Lung (tissue), 11 donors: ENCODE measurements at regions not wholly inside any gene's neighbourhood (a gene's known extent, or its start where the extent isn't known, plus 50 kb on each side); places are given as distances from the start of the nearest gene placed in this dataset.

Source experiments
- ATAC-seq: fragments of 200-7000 bp; cut with Tn5 transposase; one replicate; pipeline ENCODE4 v1.9.1; 2020; ENCODE audit warnings: moderate number of reproducible peaks; ENCODE audit not compliant: insufficient read depth, low FRiP score
- DNase-seq, 3 donors: peaks; one replicate each; pipeline ENCODE4 v3.0.0-alpha.2; 2013 to 2017
- H3K27ac ChIP-seq, 2 donors: one replicate each; pipeline ENCODE4 v1.5.1; 2013; ENCODE audit warnings: mild to moderate bottlenecking in 2 of 2, moderate library complexity in 2 of 2, control low read depth in 1 of 2, inconsistent platforms in 1 of 2, low read depth in 1 of 2, low read length in 1 of 2
- H3K27me3 ChIP-seq, 3 donors: one replicate each; pipeline ENCODE4 v1.5.1; 2013; ENCODE audit warnings: low read length in 2 of 3; ENCODE audit not compliant: control insufficient read depth in 3 of 3, insufficient read depth in 3 of 3
- H3K36me3 ChIP-seq, 4 donors: one replicate each; pipeline ENCODE4 v1.5.1; 2013; ENCODE audit warnings: low read length in 4 of 4, mild to moderate bottlenecking in 1 of 4, moderate library complexity in 1 of 4; ENCODE audit not compliant: control insufficient read depth in 4 of 4, insufficient read depth in 4 of 4
- H3K4me1 ChIP-seq, 5 donors: one replicate each; pipeline ENCODE4 v1.5.1; 2013; ENCODE audit warnings: low read length in 5 of 5, mild to moderate bottlenecking in 2 of 5, moderate library complexity in 1 of 5; ENCODE audit not compliant: control insufficient read depth in 5 of 5, insufficient read depth in 5 of 5
- H3K4me3 ChIP-seq: one replicate; pipeline ENCODE4 v1.5.1; 2013; ENCODE audit warnings: mild to moderate bottlenecking, control low read depth, moderate library complexity
- H3K9ac ChIP-seq, 2 donors: one replicate each; pipeline ENCODE4 v1.5.1; 2013; ENCODE audit warnings: low read length in 2 of 2, control low read depth in 1 of 2; ENCODE audit not compliant: insufficient read depth in 1 of 2
- H3K9me3 ChIP-seq, 4 donors: one replicate each; pipeline ENCODE4 v1.5.1; 2013; ENCODE audit warnings: low read length in 3 of 4, mild to moderate bottlenecking in 1 of 4, moderate library complexity in 1 of 4; ENCODE audit not compliant: control insufficient read depth in 4 of 4, insufficient read depth in 3 of 4
- WGBS, 2 donors: extraction: QIAGEN DNeasy Blood & Tissue Kit; methylation state at CpG; one replicate each; pipeline ENCODE4 v1.1.7; 2013; 5-methylcytosine and 5-hydroxymethylcytosine counted together
- TF ChIP-seq, protein P1 (sequence below): IDR thresholded peaks from 2 replicates; pipeline ENCODE4 v1.5.1; 2012; ENCODE audit warnings: mild to moderate bottlenecking; ENCODE audit errors: control extremely low read depth, extremely low read depth
- donor health status: control.
- donor health status: control.
- donor health status: Bipolar disorder and iron deficiency.
- donor health status: healthy.
- donor health status: DM: yes; HTN: yes; CAD: no.

- TF ChIP-seq, protein P1, sequence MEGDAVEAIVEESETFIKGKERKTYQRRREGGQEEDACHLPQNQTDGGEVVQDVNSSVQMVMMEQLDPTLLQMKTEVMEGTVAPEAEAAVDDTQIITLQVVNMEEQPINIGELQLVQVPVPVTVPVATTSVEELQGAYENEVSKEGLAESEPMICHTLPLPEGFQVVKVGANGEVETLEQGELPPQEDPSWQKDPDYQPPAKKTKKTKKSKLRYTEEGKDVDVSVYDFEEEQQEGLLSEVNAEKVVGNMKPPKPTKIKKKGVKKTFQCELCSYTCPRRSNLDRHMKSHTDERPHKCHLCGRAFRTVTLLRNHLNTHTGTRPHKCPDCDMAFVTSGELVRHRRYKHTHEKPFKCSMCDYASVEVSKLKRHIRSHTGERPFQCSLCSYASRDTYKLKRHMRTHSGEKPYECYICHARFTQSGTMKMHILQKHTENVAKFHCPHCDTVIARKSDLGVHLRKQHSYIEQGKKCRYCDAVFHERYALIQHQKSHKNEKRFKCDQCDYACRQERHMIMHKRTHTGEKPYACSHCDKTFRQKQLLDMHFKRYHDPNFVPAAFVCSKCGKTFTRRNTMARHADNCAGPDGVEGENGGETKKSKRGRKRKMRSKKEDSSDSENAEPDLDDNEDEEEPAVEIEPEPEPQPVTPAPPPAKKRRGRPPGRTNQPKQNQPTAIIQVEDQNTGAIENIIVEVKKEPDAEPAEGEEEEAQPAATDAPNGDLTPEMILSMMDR: no peak
- WGBS, 2 donors: 24 to 42% methylated on average over 9 of the region's 9 CpGs
- Histone ChIP-seq H3K4me3 (no peak overlapping the region), H3K4me1 (peaks cover 0 to 9% (median 0%) of the 10 kb centered on the region in 5 donors), H3K9ac (no peak overlapping the region), H3K9me3 (peaks cover 0 to 3% (median 1%) of the 10 kb centered on the region in 4 donors), H3K27ac (no peak overlapping the region), H3K27me3 (peaks cover 0 to 15% (median 14%) of the 10 kb centered on the region in 3 donors), H3K36me3 (no peaks in the 10 kb centered on the region)
- DNase-seq (no peak), ATAC-seq (no peak)
Observed at GRCh38 chr2:45177870-45178269, 168.6 kb upstream of the SIX2 start.

GRCh38 chr2:45176390-45176789 is 167.1 kb upstream of the SIX2 start:
- Histone ChIP-seq H3K27ac (no peak overlapping the region), H3K36me3 (no peaks in the 10 kb centered on the region), H3K9ac (no peak overlapping the region), H3K27me3 (peaks cover 0 to 28% (median 25%) of the 10 kb centered on the region in 3 donors), H3K9me3 (peaks cover 0 to 3% (median 1%) of the 10 kb centered on the region in 4 donors), H3K4me1 (peaks cover 0 to 8% (median 0%) of the 10 kb centered on the region in 5 donors), H3K4me3 (no peak overlapping the region)
- no peak for ATAC-seq
- TF ChIP-seq, protein P1: no peak
- DNase-seq: no peak

DNA sequence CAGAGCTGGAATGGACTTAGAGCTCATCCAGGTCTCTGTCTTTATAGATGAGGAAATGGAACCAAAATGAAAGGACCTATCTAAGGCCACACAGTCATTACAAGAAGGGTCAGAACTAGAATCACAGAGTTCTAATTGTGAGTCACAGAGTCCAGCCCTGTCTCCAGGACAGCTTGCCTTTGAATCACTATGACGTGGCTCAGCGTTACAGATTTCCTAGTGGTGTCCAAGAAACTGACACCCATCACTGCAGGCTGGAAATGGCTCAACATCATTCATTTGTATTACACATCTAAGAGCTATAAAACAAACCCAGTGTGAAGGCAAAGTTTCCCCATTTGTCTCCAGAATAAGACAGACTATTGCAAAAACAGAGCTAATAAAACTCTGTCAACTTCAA is 164.3 kb upstream of the SIX2 start:
- Histone ChIP-seq H3K36me3 (no peaks in the 10 kb centered on the region), H3K27me3 (peaks cover 11 to 48% (median 45%) of the 10 kb centered on the region in 3 donors), H3K4me1 (peaks cover 0 to 22% (median 10%) of the 10 kb centered on the region in 5 donors), H3K9me3 (peaks cover 0 to 11% (median 3%) of the 10 kb centered on the region in 4 donors), H3K27ac (no peak overlapping the region), H3K4me3 (no peak overlapping the region), H3K9ac (no peak overlapping the region)
- DNase-seq (no peak), ATAC-seq (peak; percentile 14)
- WGBS, 2 donors: 76 to 91% methylated on average over 2 of the region's 2 CpGs
- TF ChIP-seq, protein P1: no peak
